Esophagus squamous epithelium (tissue), 5 donors: ENCODE measurements at regions not wholly inside any gene's neighbourhood (a gene's known extent, or its start where the extent isn't known, plus 50 kb on each side); places are given as distances from the start of the nearest gene placed in this dataset.

Experiments used
- DNase-seq: peaks from one replicate; lab custom pipeline; 2025; lab: John Stamatoyannopoulos, UW
- H3K27ac ChIP-seq, 4 donors: fragments of 200-600 bp; sonication (generic); one replicate each; pipeline ENCODE4 v1.5.1; 2016 to 2019; ENCODE audit warnings: mild to moderate bottlenecking in 1 of 4
- H3K27me3 ChIP-seq, 4 donors: fragments of 200-600 bp; sonication (generic); 1 replicate in 3 of 4; 2 replicates in 1 of 4; pipeline versions ENCODE4 v1.5.1 to v1.6.0; 2017 to 2021; ENCODE audit warnings: antibody characterized with exemption in 1 of 4
- H3K36me3 ChIP-seq, 3 donors: fragments of 200-600 bp; sonication (generic); one replicate each; pipeline ENCODE4 v1.5.1; 2016 to 2019
- H3K4me1 ChIP-seq, 3 donors: fragments of 200-600 bp; sonication (generic); one replicate each; pipeline ENCODE4 v1.5.1; 2017 to 2019
- H3K4me3 ChIP-seq, 4 donors: fragments of 200-600 bp; sonication (generic); 1 replicate in 3 of 4; 2 replicates in 1 of 4; pipeline ENCODE4 v1.5.1; 2016 to 2019; ENCODE audit warnings: mild to moderate bottlenecking in 2 of 4, moderate library complexity in 1 of 4
- H3K9me3 ChIP-seq, 3 donors: fragments of 200-600 bp; sonication (generic); one replicate each; pipeline ENCODE4 v1.5.1; 2016 to 2019
- POLR2A ChIP-seq, 4 donors: fragments of 450-650 bp; IDR thresholded peaks; one replicate each; pipeline ENCODE4 v1.6.1; 2017; ENCODE audit warnings: antibody characterized with exemption in 4 of 4, mild to moderate bottlenecking in 4 of 4, moderate library complexity in 3 of 4
- WGBS, 2 donors: methylation state at CpG; one replicate each; pipeline ENCODE4 v1.1.5; 2018; 5-methylcytosine and 5-hydroxymethylcytosine counted together
- intact Hi-C: fragments of 100-400 bp; cut with DNase I; formaldehyde crosslinking; loops from one replicate; pipeline ENCODE4 v1.15.0; 2022
- TF ChIP-seq, protein P1 (sequence below), 6 experiments: fragments of 450-650 bp in 4 of 6; fragments of 200-600 bp in 2 of 6; sonication (generic) in 2 of 6; IDR thresholded peaks; one replicate each; pipeline ENCODE4 v1.5.1; 2016 to 2019; ENCODE audit warnings: antibody characterized with exemption in 6 of 6, mild to moderate bottlenecking in 4 of 6, moderate library complexity in 4 of 6
- donor health status: DM: yes; HTN: yes; CAD: no.

- Histone ChIP-seq H3K4me3 (no peak overlapping the region), H3K27ac (no peak overlapping the region), H3K27me3 (no peaks in the 10 kb centered on the region), H3K4me1 (no peaks in the 10 kb centered on the region), H3K36me3 (no peaks in the 10 kb centered on the region), H3K9me3 (no peaks in the 10 kb centered on the region)
- intact Hi-C loops, result no loop called here
- no peak for DNase-seq
- TF ChIP-seq POLR2A (IDR thresholded peaks at IDR 0.05), result no peak
- TF ChIP-seq, protein P1, sequence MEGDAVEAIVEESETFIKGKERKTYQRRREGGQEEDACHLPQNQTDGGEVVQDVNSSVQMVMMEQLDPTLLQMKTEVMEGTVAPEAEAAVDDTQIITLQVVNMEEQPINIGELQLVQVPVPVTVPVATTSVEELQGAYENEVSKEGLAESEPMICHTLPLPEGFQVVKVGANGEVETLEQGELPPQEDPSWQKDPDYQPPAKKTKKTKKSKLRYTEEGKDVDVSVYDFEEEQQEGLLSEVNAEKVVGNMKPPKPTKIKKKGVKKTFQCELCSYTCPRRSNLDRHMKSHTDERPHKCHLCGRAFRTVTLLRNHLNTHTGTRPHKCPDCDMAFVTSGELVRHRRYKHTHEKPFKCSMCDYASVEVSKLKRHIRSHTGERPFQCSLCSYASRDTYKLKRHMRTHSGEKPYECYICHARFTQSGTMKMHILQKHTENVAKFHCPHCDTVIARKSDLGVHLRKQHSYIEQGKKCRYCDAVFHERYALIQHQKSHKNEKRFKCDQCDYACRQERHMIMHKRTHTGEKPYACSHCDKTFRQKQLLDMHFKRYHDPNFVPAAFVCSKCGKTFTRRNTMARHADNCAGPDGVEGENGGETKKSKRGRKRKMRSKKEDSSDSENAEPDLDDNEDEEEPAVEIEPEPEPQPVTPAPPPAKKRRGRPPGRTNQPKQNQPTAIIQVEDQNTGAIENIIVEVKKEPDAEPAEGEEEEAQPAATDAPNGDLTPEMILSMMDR (IDR thresholded peaks at IDR 0.05), result no peak
Observed at GRCh38 chr13:33626407-33626806, 191.5 kb upstream of the RFC3 start.

GRCh38 chr13:33628662-33629061 is 189.3 kb upstream of the RFC3 start:
- Histone ChIP-seq H3K27me3 (no peaks in the 10 kb centered on the region), H3K4me3 (no peak overlapping the region), H3K4me1 (peaks cover 0 to 1% (median 0%) of the 10 kb centered on the region in 3 donors), H3K9me3 (no peaks in the 10 kb centered on the region), H3K27ac (no peak overlapping the region), H3K36me3 (no peaks in the 10 kb centered on the region)
- intact Hi-C loops, result no loop called here
- TF ChIP-seq, protein P1 (IDR thresholded peaks at IDR 0.05), result no peak
- no peak for TF ChIP-seq POLR2A (IDR thresholded peaks at IDR 0.05)
- no peak for DNase-seq
- WGBS, 2 donors, result 91 to 92% methylated on average over 6 of the region's 6 CpGs

DNA sequence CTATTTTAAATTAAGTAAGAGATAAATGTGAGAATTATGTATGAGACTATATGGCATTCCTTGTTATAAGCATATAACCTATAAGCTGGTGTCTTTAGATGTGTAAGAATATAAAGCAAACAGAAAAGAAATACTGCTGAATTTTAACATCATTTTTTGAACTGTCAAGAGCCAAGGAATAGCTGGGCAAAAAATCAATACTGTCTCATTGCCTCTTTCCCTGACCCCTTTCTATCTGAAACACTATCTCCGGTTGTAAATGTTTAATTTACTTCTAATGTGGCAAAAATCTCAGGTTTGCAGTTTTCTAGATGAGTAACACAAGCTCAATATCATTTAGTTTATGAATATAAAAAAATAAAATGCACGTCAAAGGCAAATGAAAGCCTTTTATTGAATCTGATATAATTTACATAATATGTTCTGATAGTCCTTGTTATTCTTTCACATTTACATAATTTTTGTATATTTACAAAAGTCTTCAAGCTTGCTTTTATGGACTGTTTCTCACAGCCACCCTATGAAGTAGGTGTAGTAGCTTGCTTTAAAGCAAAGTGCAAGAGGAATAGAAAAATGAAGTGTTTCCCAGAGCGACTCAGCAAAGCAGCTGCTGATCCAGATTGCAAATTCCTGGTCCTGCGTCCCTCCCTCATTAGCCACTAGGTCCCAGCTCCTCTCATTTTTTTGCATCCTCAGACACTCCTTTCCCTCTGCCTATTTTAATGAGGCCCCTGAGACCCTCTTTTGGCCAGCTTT is 188.2 kb upstream of the RFC3 start:
- Histone ChIP-seq H3K27me3 (no peaks in the 10 kb centered on the region), H3K4me1 (peaks cover 0 to 12% (median 0%) of the 10 kb centered on the region in 3 donors), H3K27ac (no peak overlapping the region), H3K36me3 (no peaks in the 10 kb centered on the region), H3K9me3 (no peaks in the 10 kb centered on the region), H3K4me3 (no peak overlapping the region)
- TF ChIP-seq POLR2A (IDR thresholded peaks at IDR 0.05), result no peak
- TF ChIP-seq, protein P1 (IDR thresholded peaks at IDR 0.05), result no peak
- 81 to 84% methylated on average over 4 of the region's 4 CpGs for WGBS, 2 donors
- intact Hi-C loops, result no loop called here
- no peak for DNase-seq

DNA sequence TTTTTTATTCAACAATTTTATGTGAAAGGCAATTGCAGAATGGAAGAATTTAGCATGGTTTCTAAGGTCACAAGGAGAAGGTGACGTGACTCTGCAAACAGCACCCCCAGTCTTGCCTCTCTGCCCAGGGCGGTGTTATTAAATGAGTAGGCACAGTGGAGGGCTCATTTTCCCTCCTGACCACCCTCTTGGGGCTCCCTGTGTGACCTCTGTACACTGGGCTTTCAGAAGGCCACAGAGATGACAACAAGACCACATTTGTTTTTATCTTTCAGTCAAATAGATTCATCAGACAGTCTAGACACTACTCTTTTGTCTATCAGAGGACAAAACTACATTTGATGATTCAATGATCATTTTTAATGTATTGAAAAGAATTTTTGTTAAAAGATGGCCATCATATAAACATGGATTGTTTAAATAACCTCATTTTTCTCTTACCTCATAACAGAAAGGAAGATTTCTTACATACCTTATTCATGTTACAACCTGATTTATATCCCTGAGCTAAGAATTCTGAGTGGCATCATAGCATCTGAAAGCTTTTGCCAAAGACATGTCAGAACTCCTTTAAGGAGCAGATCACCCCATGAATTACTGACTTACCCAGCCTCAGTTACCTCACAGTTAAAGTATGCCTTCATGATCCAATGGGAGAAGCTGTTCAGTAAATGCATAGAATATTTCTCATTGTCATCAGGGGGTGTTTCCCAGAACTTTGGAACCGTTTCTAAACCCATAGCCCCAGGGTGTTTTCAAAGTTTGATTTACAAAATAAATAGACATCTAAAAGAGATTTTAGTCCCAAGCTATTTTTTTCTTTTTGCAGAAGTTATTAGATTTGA is 184.0 kb upstream of the RFC3 start:
- TF ChIP-seq, protein P1 (IDR thresholded peaks at IDR 0.05), result no peak
- TF ChIP-seq POLR2A (IDR thresholded peaks at IDR 0.05), result no peak
- Histone ChIP-seq H3K27me3 (no peaks in the 10 kb centered on the region), H3K9me3 (no peaks in the 10 kb centered on the region), H3K36me3 (no peaks in the 10 kb centered on the region), H3K27ac (peak overlapping the region in 3 of 4 donors; percentile 32 to 68 (median 39)), H3K4me3 (no peak overlapping the region), H3K4me1 (peaks cover 0 to 29% (median 0%) of the 10 kb centered on the region in 3 donors)
- intact Hi-C loops, result no loop called here
- 61 to 65% methylated on average over 3 of the region's 3 CpGs for WGBS, 2 donors
- DNase-seq, result no peak

- H3K4me3 ChIP-seq, result no peak overlapping the region
- WGBS, 2 donors, result 29 to 44% methylated on average over 8 of the region's 8 CpGs
- no peaks in the 10 kb centered on the region for H3K9me3 ChIP-seq
- no peaks in the 10 kb centered on the region for H3K27me3 ChIP-seq
- H3K4me1 ChIP-seq, result peaks cover 0 to 32% (median 0%) of the 10 kb centered on the region in 3 donors
- intact Hi-C loops, result no loop called here
- peak overlapping the region in 2 of 4 donors; percentile 32 to 68 for H3K27ac ChIP-seq
- no peaks in the 10 kb centered on the region for H3K36me3 ChIP-seq
- no peak for TF ChIP-seq POLR2A (IDR thresholded peaks at IDR 0.05)
- TF ChIP-seq, protein P1 (IDR thresholded peaks at IDR 0.05), result no peak
- no peak for DNase-seq
Observed at GRCh38 chr13:33634546-33634982, 183.4 kb upstream of the RFC3 start.
